ENCODE measurements at regions not wholly inside any gene's neighbourhood (a gene's known extent, or its start where the extent isn't known, plus 50 kb on each side); places are given as distances from the start of the nearest gene placed in this dataset.

DNA sequence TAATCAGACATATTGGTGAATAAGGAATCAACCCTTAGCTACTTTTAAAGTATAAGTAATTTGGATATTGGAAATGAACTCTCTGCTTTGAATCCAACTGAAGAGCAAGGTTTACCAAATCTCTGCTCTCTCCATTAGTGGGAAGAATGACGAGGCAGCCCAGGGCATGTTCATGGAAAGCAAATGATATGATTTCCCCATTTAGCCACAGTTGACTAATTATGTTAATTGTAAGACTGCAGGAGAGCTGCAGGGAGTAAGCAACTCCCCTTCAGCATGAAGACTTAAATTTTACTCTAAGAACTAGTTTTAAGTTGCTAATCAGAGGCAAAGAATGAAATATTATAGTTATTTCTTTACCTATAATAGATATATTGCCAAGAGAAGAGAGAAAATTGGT, 194.3 kb upstream of the CD180 start:
- Histone ChIP-seq H3K9me3 (ENCODE audit: control insufficient read depth in 2 of 2, low read length in 2 of 2) (no peaks in the 10 kb centered on the region), H3K36me3 (ENCODE audit: control insufficient read depth in 2 of 2, insufficient read depth in 2 of 2, low read length in 2 of 2) (no peaks in the 10 kb centered on the region), H3K27ac (ENCODE audit: low read length) (no peak overlapping the region), H3K4me3 (ENCODE audit: low read length in 2 of 2) (no peak overlapping the region), H3K27me3 (ENCODE audit: control insufficient read depth in 1 of 2, insufficient read depth in 2 of 2, low read length in 2 of 2) (no peaks in the 10 kb centered on the region), H3K9ac (ENCODE audit: low read length in 2 of 2) (no peak overlapping the region), H3K4me1 (ENCODE audit: control insufficient read depth, insufficient read depth, low read length) (no peaks in the 10 kb centered on the region)

DNA sequence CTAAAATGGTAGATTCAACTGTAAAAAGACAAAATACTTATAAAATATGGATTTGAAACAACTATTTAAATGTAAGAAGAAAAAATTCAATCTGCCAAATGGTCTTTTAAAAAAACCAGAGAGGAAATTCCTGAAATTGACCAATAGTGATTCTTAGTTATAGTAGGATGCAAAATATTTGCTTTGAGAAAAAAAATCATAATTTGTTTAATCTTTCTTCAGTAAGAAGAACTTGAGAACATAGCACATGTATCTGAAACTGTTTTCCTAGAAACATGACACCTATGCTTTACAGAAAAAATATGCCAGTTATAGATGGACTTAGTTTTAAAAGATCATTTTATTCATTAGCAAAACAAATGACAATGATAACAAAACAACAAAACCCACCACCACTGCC, 186.9 kb upstream of the CD180 start:
- no peak overlapping the region for H3K4me3 ChIP-seq (ENCODE audit: low read length in 2 of 2)
- H3K27ac ChIP-seq (ENCODE audit: low read length), result no peak overlapping the region
- H3K4me1 ChIP-seq (ENCODE audit: control insufficient read depth, insufficient read depth, low read length), result no peaks in the 10 kb centered on the region
- no peak overlapping the region for H3K9ac ChIP-seq (ENCODE audit: low read length in 2 of 2)
- no peaks in the 10 kb centered on the region for H3K27me3 ChIP-seq (ENCODE audit: control insufficient read depth in 1 of 2, insufficient read depth in 2 of 2, low read length in 2 of 2)
- H3K9me3 ChIP-seq (ENCODE audit: control insufficient read depth in 2 of 2, low read length in 2 of 2), result no peaks in the 10 kb centered on the region
- H3K36me3 ChIP-seq (ENCODE audit: control insufficient read depth in 2 of 2, insufficient read depth in 2 of 2, low read length in 2 of 2), result no peaks in the 10 kb centered on the region

- Histone ChIP-seq H3K36me3 (ENCODE audit: control insufficient read depth in 2 of 2, insufficient read depth in 2 of 2, low read length in 2 of 2) (no peaks in the 10 kb centered on the region), H3K9ac (ENCODE audit: low read length in 2 of 2) (no peak overlapping the region), H3K4me1 (ENCODE audit: control insufficient read depth, insufficient read depth, low read length) (no peaks in the 10 kb centered on the region), H3K27ac (ENCODE audit: low read length) (no peak overlapping the region), H3K9me3 (ENCODE audit: control insufficient read depth in 2 of 2, low read length in 2 of 2) (no peaks in the 10 kb centered on the region), H3K27me3 (ENCODE audit: control insufficient read depth in 1 of 2, insufficient read depth in 2 of 2, low read length in 2 of 2) (no peaks in the 10 kb centered on the region), H3K4me3 (ENCODE audit: low read length in 2 of 2) (no peak overlapping the region)
These were observed 184.8 kb upstream of the CD180 start for GRCh38 chr5:67381236-67381880.

DNA sequence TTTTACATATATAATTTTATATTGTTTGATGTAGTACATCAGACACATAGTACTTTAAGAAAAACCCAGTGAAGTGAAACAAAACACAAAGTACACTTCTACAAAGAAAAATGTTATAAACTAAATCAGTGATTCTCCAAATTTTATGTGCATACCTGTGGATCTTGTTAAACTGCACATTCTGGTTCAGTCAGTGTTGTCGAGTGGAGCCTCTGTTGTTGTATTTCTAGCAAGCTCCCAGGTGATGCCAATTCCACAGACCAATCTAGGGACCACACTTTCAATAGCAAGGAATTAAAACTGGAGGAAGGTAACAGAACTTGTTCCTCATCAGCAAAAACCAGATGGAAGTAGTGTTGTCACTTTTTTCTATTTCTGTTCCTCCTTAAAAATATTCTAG, 183.8 kb upstream of the CD180 start:
- H3K27ac ChIP-seq (ENCODE audit: low read length), result no peak overlapping the region
- no peaks in the 10 kb centered on the region for H3K27me3 ChIP-seq (ENCODE audit: control insufficient read depth in 1 of 2, insufficient read depth in 2 of 2, low read length in 2 of 2)
- no peaks in the 10 kb centered on the region for H3K9me3 ChIP-seq (ENCODE audit: control insufficient read depth in 2 of 2, low read length in 2 of 2)
- no peaks in the 10 kb centered on the region for H3K36me3 ChIP-seq (ENCODE audit: control insufficient read depth in 2 of 2, insufficient read depth in 2 of 2, low read length in 2 of 2)
- no peaks in the 10 kb centered on the region for H3K4me1 ChIP-seq (ENCODE audit: control insufficient read depth, insufficient read depth, low read length)
- no peak overlapping the region for H3K4me3 ChIP-seq (ENCODE audit: low read length in 2 of 2)
- H3K9ac ChIP-seq (ENCODE audit: low read length in 2 of 2), result no peak overlapping the region

DNA sequence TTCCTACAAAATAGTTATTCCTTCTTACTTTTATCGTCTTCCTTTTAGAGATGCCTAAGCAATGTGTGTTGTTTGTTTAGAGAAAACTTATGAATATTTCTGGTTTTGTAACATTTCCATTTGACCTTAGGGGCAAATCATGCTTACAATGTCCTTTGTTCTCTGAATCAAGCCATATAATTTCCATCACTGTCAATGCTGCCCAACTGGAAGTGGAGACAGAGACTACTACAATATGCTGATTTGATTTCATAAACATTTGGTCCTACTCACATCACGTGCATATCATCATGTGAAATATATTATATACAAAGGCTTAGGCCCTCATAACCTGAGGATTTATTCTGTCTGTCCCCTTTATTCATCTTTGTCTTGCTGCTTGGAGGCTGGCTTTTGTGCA, 183.2 kb upstream of the CD180 start:
- Histone ChIP-seq H3K9ac (ENCODE audit: low read length in 2 of 2) (no peak overlapping the region), H3K36me3 (ENCODE audit: control insufficient read depth in 2 of 2, insufficient read depth in 2 of 2, low read length in 2 of 2) (no peaks in the 10 kb centered on the region), H3K9me3 (ENCODE audit: control insufficient read depth in 2 of 2, low read length in 2 of 2) (no peaks in the 10 kb centered on the region), H3K27ac (ENCODE audit: low read length) (no peak overlapping the region), H3K27me3 (ENCODE audit: control insufficient read depth in 1 of 2, insufficient read depth in 2 of 2, low read length in 2 of 2) (no peaks in the 10 kb centered on the region), H3K4me3 (ENCODE audit: low read length in 2 of 2) (no peak overlapping the region), H3K4me1 (ENCODE audit: control insufficient read depth, insufficient read depth, low read length) (no peaks in the 10 kb centered on the region)

DNA sequence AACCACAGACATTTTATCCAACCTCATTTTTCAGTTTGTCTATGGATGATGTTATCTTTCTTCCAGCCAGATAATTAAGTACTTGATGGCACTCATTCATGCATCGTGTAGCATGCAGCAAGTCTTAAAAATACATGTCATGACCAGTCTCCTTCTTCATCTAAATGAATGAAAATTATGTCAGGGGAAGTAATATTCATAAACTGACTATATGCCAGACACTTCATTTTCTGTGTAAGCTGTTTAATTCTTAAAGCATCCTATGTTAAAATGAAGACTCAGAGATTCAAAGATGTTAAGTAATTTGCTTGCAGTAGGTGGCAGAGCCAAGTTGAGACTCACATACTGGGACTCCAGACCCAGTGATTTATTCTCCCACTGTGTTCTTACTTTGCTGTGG, 181.7 kb upstream of the CD180 start:
- Histone ChIP-seq H3K4me1 (ENCODE audit: control insufficient read depth, insufficient read depth, low read length) (no peaks in the 10 kb centered on the region), H3K4me3 (ENCODE audit: low read length in 2 of 2) (no peak overlapping the region), H3K9me3 (ENCODE audit: control insufficient read depth in 2 of 2, low read length in 2 of 2) (no peaks in the 10 kb centered on the region), H3K27me3 (ENCODE audit: control insufficient read depth in 1 of 2, insufficient read depth in 2 of 2, low read length in 2 of 2) (no peaks in the 10 kb centered on the region), H3K27ac (ENCODE audit: low read length) (no peak overlapping the region), H3K36me3 (ENCODE audit: control insufficient read depth in 2 of 2, insufficient read depth in 2 of 2, low read length in 2 of 2) (no peaks in the 10 kb centered on the region), H3K9ac (ENCODE audit: low read length in 2 of 2) (no peak overlapping the region)

DNA sequence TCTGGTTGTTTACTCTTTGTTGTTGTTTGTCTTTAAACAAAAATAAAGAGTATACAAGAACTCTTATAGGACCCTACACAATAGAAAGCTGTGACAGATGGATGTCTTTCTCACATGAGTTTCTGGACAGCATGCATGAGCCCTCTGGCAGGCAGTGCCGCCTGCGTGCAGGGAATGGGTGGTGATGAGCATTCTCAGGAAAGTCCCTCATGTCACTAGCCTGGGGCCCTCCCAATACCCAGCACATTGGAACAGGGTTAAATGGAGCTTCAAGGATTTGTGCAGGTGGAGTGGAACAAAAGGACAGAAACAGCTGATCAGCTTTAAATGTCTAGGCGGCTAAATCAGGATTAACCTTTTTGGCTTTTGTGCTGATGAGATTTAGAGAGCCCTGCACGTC, 181.0 kb upstream of the CD180 start:
- Histone ChIP-seq H3K9me3 (ENCODE audit: control insufficient read depth in 2 of 2, low read length in 2 of 2) (no peaks in the 10 kb centered on the region), H3K27ac (ENCODE audit: low read length) (no peak overlapping the region), H3K27me3 (ENCODE audit: control insufficient read depth in 1 of 2, insufficient read depth in 2 of 2, low read length in 2 of 2) (no peaks in the 10 kb centered on the region), H3K4me1 (ENCODE audit: control insufficient read depth, insufficient read depth, low read length) (no peaks in the 10 kb centered on the region), H3K9ac (ENCODE audit: low read length in 2 of 2) (no peak overlapping the region), H3K4me3 (ENCODE audit: low read length in 2 of 2) (no peak overlapping the region), H3K36me3 (ENCODE audit: control insufficient read depth in 2 of 2, insufficient read depth in 2 of 2, low read length in 2 of 2) (no peaks in the 10 kb centered on the region)

GRCh38 chr5:67375606-67376005, 179.0 kb upstream of the CD180 start:
- no peak overlapping the region for H3K9ac ChIP-seq (ENCODE audit: low read length in 2 of 2)

DNA sequence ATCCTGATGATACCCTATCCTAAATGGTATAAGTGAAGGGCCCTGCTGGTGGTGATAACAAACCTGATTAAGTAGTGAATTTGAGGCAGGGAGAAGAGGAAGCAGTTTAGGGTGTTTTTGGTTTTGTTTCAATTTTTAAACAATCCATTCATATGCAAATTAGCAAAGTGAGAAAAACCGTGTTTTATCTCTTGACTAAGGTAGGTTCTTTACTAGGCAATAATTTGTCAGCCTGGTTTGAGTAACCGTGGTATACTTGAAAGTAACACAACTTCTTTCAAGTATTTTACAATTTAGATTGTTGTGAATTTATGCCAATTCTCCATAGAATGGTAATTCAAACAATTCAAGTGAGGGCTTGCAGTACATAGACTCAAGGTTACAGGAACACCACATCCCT, 177.8 kb upstream of the CD180 start:
- Histone ChIP-seq H3K36me3 (ENCODE audit: control insufficient read depth in 2 of 2, insufficient read depth in 2 of 2, low read length in 2 of 2) (no peaks in the 10 kb centered on the region), H3K4me1 (ENCODE audit: control insufficient read depth, insufficient read depth, low read length) (no peaks in the 10 kb centered on the region), H3K27ac (ENCODE audit: low read length) (no peak overlapping the region), H3K9me3 (ENCODE audit: control insufficient read depth in 2 of 2, low read length in 2 of 2) (no peaks in the 10 kb centered on the region), H3K4me3 (ENCODE audit: low read length in 2 of 2) (no peak overlapping the region), H3K9ac (ENCODE audit: low read length in 2 of 2) (no peak overlapping the region), H3K27me3 (ENCODE audit: control insufficient read depth in 1 of 2, insufficient read depth in 2 of 2, low read length in 2 of 2) (no peaks in the 10 kb centered on the region)

More at GRCh38 chr5:67375606-67376005, 179.0 kb upstream of the CD180 start:
- Histone ChIP-seq H3K36me3 (ENCODE audit: control insufficient read depth in 2 of 2, insufficient read depth in 2 of 2, low read length in 2 of 2) (no peaks in the 10 kb centered on the region), H3K27me3 (ENCODE audit: control insufficient read depth in 1 of 2, insufficient read depth in 2 of 2, low read length in 2 of 2) (no peaks in the 10 kb centered on the region), H3K4me3 (ENCODE audit: low read length in 2 of 2) (no peak overlapping the region), H3K27ac (ENCODE audit: low read length) (no peak overlapping the region), H3K4me1 (ENCODE audit: control insufficient read depth, insufficient read depth, low read length) (no peaks in the 10 kb centered on the region), H3K9me3 (ENCODE audit: control insufficient read depth in 2 of 2, low read length in 2 of 2) (no peaks in the 10 kb centered on the region)

DNA sequence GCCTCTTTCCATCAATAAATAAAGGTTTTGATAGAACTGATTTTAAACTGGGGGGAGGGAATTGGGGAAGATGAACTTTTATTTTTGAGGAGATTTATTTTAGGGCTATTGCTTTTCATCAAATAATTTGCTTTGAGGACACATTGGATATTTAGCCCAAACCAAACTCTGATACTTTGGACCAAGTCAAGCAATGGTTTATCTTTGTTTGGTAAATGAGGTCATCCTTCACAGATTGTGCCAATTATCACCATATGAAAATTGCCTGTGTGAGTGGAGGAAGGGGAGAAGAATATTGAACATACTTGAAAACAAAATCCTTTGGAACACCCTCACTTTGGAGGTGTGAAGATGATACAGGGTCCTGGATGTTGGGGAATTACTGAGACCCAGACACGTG, 176.9 kb upstream of the CD180 start:
- no peak overlapping the region for H3K27ac ChIP-seq (ENCODE audit: low read length)

GRCh38 chr5:67372887-67373286, 176.3 kb upstream of the CD180 start:
- Histone ChIP-seq H3K36me3 (ENCODE audit: control insufficient read depth in 2 of 2, insufficient read depth in 2 of 2, low read length in 2 of 2) (no peaks in the 10 kb centered on the region), H3K4me3 (ENCODE audit: low read length in 2 of 2) (no peak overlapping the region), H3K27ac (ENCODE audit: low read length) (no peak overlapping the region), H3K27me3 (ENCODE audit: control insufficient read depth in 1 of 2, insufficient read depth in 2 of 2, low read length in 2 of 2) (no peaks in the 10 kb centered on the region), H3K9ac (ENCODE audit: low read length in 2 of 2) (no peak overlapping the region), H3K4me1 (ENCODE audit: control insufficient read depth, insufficient read depth, low read length) (no peaks in the 10 kb centered on the region), H3K9me3 (ENCODE audit: control insufficient read depth in 2 of 2, low read length in 2 of 2) (no peaks in the 10 kb centered on the region)

More for the DNA sequence above, 176.9 kb upstream of the CD180 start:
- no peaks in the 10 kb centered on the region for H3K4me1 ChIP-seq (ENCODE audit: control insufficient read depth, insufficient read depth, low read length)
- H3K4me3 ChIP-seq (ENCODE audit: low read length in 2 of 2), result no peak overlapping the region
- H3K27me3 ChIP-seq (ENCODE audit: control insufficient read depth in 1 of 2, insufficient read depth in 2 of 2, low read length in 2 of 2), result no peaks in the 10 kb centered on the region
- no peaks in the 10 kb centered on the region for H3K9me3 ChIP-seq (ENCODE audit: control insufficient read depth in 2 of 2, low read length in 2 of 2)
- no peak overlapping the region for H3K9ac ChIP-seq (ENCODE audit: low read length in 2 of 2)
- no peaks in the 10 kb centered on the region for H3K36me3 ChIP-seq (ENCODE audit: control insufficient read depth in 2 of 2, insufficient read depth in 2 of 2, low read length in 2 of 2)

Measured in stomach smooth muscle (tissue), 2 donors.